ENCODE measurements at regions not wholly inside any gene's neighbourhood (a gene's known extent, or its start where the extent isn't known, plus 50 kb on each side); places are given as distances from the start of the nearest gene placed in this dataset.

DNA sequence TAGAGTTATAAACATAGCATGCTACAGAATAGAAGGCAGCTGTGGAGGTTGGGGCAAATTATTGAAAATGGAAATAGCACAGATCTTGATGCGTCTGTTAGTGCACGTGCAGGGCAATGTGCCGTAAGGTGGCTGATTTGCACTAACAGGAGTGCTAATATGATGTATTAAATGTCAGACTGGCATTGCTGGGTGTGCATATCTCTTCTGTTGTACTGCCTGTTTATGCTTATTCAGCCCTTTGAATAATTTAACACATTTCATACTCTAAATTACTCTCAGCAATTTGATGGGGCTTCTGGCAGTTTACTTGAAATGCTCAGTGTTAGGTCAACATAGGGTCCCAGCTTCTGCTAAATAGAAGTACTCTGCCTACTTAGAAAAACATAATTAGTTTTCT lies 395.6 kb downstream of the MCTP2 start:
- 0 out of 2 replicates have a peak, but pooled peaks cover 6% of the 10 kb centered on the region for H3K9me2 ChIP-seq (ENCODE audit: insufficient read depth)
- TF ChIP-seq EZH2phosphoT487 (IDR thresholded peaks at IDR 0.05; ENCODE audit: unreplicated experiment): no peak
- no peak for TF ChIP-seq ZNF114 (CRISPR knock-in tag; IDR thresholded peaks at IDR 0.05)
- TF ChIP-seq STAT1 (IDR thresholded peaks at IDR 0.05; ENCODE audit: unreplicated experiment): no peak
- TF ChIP-seq POLR2AphosphoS5 (IDR thresholded peaks at IDR 0.05; ENCODE audit: low read depth): no peak
- TF ChIP-seq, protein P1, sequence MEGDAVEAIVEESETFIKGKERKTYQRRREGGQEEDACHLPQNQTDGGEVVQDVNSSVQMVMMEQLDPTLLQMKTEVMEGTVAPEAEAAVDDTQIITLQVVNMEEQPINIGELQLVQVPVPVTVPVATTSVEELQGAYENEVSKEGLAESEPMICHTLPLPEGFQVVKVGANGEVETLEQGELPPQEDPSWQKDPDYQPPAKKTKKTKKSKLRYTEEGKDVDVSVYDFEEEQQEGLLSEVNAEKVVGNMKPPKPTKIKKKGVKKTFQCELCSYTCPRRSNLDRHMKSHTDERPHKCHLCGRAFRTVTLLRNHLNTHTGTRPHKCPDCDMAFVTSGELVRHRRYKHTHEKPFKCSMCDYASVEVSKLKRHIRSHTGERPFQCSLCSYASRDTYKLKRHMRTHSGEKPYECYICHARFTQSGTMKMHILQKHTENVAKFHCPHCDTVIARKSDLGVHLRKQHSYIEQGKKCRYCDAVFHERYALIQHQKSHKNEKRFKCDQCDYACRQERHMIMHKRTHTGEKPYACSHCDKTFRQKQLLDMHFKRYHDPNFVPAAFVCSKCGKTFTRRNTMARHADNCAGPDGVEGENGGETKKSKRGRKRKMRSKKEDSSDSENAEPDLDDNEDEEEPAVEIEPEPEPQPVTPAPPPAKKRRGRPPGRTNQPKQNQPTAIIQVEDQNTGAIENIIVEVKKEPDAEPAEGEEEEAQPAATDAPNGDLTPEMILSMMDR (conservative IDR thresholded peaks at IDR 0.05; ENCODE audit: low read depth in 2 of 2): no peak
- TF ChIP-seq, protein P2, sequence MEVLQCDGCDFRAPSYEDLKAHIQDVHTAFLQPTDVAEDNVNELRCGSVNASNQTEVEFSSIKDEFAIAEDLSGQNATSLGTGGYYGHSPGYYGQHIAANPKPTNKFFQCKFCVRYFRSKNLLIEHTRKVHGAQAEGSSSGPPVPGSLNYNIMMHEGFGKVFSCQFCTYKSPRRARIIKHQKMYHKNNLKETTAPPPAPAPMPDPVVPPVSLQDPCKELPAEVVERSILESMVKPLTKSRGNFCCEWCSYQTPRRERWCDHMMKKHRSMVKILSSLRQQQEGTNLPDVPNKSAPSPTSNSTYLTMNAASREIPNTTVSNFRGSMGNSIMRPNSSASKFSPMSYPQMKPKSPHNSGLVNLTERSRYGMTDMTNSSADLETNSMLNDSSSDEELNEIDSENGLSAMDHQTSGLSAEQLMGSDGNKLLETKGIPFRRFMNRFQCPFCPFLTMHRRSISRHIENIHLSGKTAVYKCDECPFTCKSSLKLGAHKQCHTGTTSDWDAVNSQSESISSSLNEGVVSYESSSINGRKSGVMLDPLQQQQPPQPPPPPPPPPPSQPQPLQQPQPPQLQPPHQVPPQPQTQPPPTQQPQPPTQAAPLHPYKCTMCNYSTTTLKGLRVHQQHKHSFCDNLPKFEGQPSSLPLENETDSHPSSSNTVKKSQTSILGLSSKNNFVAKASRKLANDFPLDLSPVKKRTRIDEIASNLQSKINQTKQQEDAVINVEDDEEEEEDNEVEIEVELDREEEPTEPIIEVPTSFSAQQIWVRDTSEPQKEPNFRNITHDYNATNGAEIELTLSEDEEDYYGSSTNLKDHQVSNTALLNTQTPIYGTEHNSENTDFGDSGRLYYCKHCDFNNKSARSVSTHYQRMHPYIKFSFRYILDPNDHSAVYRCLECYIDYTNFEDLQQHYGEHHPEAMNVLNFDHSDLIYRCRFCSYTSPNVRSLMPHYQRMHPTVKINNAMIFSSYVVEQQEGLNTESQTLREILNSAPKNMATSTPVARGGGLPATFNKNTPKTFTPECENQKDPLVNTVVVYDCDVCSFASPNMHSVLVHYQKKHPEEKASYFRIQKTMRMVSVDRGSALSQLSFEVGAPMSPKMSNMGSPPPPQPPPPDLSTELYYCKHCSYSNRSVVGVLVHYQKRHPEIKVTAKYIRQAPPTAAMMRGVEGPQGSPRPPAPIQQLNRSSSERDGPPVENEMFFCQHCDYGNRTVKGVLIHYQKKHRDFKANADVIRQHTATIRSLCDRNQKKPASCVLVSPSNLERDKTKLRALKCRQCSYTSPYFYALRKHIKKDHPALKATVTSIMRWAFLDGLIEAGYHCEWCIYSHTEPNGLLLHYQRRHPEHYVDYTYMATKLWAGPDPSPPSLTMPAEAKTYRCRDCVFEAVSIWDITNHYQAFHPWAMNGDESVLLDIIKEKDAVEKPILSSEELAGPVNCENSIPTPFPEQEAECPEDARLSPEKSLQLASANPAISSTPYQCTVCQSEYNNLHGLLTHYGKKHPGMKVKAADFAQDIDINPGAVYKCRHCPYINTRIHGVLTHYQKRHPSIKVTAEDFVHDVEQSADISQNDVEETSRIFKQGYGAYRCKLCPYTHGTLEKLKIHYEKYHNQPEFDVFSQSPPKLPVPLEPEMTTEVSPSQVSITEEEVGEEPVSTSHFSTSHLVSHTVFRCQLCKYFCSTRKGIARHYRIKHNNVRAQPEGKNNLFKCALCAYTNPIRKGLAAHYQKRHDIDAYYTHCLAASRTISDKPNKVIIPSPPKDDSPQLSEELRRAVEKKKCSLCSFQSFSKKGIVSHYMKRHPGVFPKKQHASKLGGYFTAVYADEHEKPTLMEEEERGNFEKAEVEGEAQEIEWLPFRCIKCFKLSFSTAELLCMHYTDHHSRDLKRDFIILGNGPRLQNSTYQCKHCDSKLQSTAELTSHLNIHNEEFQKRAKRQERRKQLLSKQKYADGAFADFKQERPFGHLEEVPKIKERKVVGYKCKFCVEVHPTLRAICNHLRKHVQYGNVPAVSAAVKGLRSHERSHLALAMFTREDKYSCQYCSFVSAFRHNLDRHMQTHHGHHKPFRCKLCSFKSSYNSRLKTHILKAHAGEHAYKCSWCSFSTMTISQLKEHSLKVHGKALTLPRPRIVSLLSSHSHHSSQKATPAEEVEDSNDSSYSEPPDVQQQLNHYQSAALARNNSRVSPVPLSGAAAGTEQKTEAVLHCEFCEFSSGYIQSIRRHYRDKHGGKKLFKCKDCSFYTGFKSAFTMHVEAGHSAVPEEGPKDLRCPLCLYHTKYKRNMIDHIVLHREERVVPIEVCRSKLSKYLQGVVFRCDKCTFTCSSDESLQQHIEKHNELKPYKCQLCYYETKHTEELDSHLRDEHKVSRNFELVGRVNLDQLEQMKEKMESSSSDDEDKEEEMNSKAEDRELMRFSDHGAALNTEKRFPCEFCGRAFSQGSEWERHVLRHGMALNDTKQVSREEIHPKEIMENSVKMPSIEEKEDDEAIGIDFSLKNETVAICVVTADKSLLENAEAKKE (CRISPR knock-in tag; IDR thresholded peaks at IDR 0.05): no peak
- TF ChIP-seq JUNB (IDR thresholded peaks at IDR 0.05; ENCODE audit: unreplicated experiment): no peak
- no peak for TF ChIP-seq EZH2 (IDR thresholded peaks at IDR 0.05; ENCODE audit: low read depth, unreplicated experiment)
- TF ChIP-seq NANOG (IDR thresholded peaks at IDR 0.05; ENCODE audit: borderline replicate concordance): no peak
- TF ChIP-seq ZNF331 (CRISPR knock-in tag; IDR thresholded peaks at IDR 0.05; ENCODE audit: low read depth): no peak
- no peaks in the 10 kb centered on the region for H3F3A ChIP-seq (replicated peaks; ENCODE audit: low read depth)
- Mint-ChIP-seq H3K4me1 (peaks cover 2% of the 10 kb centered on the region; the same call in 1 of the 3 replicates), H3K9me3 (no peaks in the 10 kb centered on the region), H3K4me3 (no peak overlapping the region), H3K27ac (no peak overlapping the region), H3K27me3 (ENCODE audit: insufficient read depth, low read depth, poor library complexity) (no peaks in the 10 kb centered on the region), H3K36me3 (ENCODE audit: low read depth) (no peaks in the 10 kb centered on the region)
- no peak for ATAC-seq
- H3K27me3 ChIP-seq (ENCODE audit: insufficient read depth): no peaks in the 10 kb centered on the region
- H3K4me1 ChIP-seq (ENCODE audit: insufficient read depth): no peaks in the 10 kb centered on the region
- no peak overlapping the region for H3K4me2 ChIP-seq
- DNase-seq (ENCODE audit: low spot score): no peak
- H3K4me3 ChIP-seq: no peak overlapping the region
- no peak overlapping the region for H2AFZ ChIP-seq
- H3K79me2 ChIP-seq (replicated peaks; ENCODE audit: insufficient read depth): no peaks in the 10 kb centered on the region
- H3K36me3 ChIP-seq (ENCODE audit: insufficient read depth): no peaks in the 10 kb centered on the region
- no peaks in the 10 kb centered on the region for H4K20me1 ChIP-seq (replicated peaks; ENCODE audit: insufficient read depth)
- H3K27ac ChIP-seq (ENCODE audit: low read depth): no peak overlapping the region
